Hematopoietic multipotent progenitor cell treated with erythropoietin and hydrocortisone succinate and interleukin-3 and kit ligand, for 4 days (in vitro differentiated cells): ENCODE measurements at regions not wholly inside any gene's neighbourhood (a gene's known extent, or its start where the extent isn't known, plus 50 kb on each side); places are given as distances from the start of the nearest gene placed in this dataset.

Experiments used
- DNase-seq: peaks from one replicate; pipeline ENCODE4 v3.0.0-alpha.2; 2015

DNA sequence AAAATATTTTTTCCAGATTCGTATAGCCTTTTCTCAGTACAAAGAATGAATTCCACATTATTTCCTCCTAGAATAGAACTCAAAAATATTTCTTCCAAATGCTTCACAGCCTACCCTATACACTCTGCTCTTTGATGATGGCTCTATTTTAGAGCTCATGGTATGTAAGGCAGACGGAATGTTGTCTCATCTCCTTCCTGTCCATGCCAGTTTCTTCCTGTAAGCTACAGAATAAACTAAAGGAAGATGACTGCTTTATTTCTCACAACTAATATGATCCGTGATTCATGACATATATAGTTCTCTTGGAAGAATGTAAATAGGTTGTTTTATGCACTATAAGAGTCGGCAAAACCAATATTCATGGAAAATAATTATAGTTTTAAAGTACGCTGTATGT lies 723.1 kb downstream of the CDH11 start:
- no peak for DNase-seq

DNA sequence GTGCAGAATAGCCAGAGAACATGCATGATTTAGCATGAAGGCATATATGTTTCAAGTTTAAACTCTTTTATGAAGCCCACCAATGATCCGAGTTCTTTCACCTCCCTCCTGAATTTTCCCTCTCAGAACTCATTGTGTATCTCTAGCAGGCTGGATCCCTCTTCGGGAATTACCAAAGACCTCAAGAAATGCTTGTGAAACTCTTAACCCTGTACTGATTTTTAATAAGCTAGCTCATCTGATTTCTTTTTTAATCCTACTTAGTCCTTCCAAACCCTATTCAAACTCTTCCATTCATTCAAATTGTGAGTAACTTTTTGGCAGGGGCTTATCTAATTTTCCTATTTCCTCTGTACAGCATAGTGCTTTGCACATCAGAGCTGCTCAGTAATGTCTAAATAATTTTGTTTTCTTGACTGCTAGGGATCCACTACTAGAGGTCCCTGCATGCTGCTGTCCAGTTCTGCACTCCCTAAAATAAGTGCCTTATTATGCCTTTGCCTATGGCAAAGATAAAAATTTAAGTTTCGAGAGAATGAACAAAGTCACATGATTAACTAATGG lies 723.8 kb downstream of the CDH11 start:
- DNase-seq = no peak

DNA sequence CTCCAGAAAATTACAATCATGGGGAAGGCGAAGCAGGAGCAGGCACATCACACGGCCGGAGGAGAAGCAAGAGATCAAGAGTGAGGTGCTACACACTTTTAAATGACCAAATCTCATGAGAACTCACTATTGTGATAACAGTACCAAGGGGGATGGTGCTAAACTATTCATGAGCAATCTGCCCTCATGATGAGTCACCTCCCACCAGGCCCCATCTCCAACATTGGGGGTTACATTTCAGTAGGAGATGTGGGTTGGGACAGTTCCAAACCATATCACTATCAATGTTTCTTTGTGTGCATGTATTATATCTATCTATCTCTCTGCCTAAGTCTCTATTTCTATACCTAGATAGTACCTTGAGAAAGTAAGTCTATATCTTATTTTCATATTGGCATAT lies 724.8 kb downstream of the CDH11 start:
- no peak for DNase-seq

DNA sequence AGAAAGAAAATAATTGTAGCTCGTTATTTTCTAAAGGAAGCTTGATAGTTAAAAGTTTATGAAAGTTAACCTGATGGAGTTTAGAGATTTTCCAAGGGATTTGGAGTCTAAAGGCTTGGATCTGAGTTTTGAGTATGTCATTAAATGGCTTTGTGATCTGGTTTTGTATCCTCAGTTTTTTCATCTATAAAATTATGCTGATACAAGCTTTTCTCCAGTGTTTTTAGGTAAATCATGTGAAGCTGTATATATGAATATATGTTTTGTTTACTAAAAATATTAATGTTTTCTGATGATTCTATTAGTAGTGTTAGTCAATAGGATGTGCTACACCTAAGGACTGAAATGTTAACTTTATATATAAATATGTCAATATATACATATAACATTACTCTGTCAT lies 727.8 kb downstream of the CDH11 start:
- DNase-seq = no peak

DNA sequence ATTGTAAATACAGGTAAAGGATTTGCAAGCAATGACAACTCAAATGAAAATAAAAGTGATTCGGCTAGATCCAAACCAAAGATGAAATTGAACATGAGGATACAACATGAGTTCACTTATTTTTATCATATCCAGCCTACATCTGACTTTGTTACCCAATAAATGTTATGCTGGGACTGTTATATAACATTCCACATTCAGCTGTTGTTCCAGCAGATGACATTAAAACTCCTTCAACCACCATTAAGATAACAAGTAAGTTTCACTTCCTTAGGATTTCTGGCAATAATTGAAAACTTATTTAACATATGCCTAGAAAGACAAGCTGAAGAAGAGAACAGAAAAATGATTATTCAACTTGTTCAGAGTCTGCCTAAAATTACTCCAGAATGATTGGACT lies 729.4 kb downstream of the CDH11 start:
- DNase-seq = no peak

DNA sequence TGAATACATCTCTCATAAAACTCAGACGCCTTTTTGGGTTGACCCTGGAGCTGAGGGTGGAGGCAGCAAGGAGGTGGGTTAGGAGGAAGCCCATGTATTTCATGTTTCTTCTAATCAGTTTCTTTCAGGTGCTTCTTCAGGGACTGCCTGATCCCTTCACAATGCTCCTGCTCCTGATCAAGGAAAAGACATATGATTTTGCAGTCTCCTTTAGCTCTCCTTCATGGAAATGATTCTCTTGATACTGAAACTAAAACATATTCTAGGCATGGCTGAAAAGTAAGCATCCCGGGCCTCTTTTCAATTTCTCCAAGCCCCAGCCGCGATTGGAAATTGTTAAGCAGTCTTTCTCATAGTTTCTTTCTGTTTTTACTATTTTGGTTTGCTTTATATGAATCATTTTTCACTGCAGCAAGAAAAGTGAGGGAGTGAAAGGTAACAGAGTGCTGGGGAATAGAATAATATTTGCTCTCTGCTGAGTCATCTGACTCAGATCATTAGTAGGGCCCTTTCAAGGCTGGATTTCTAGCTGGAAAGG lies 730.7 kb downstream of the CDH11 start:
- no peak for DNase-seq

DNA sequence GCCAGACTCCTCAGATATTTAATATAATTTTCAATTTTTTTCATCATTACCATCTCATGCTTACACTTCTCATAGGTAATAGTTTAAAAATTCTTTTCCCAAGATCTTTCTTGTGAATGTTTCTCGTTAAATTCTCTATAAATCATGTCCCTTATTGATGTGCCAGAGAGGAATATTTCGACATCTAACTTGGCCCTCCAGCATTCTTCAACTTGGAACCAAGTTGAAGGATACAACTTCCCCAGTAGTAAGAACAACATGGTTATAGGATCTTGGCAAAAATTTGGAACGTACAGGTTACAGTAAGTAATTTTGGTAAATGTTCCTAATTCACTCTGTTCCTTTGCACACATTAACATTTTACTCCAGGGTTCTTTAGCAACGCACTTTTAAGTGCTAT lies 731.8 kb downstream of the CDH11 start:
- no peak for DNase-seq

DNA sequence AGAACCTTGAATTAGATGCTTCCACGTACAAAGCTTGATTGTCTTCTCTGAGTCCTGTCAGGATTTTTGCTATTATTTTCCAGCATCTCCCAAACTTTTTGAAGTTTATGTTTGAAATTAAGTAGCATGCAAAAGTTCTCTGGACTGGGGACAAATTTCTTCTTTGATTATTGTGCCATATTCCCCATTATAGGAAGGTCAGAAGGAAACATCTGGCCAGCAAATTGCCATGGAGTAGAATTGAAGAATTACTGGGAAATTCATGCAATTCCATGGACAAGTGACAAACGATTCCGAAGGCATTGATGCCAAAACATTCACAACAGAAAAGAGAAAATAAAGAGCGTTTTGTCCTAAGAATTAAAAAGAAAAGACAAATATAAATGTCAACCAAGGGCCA lies 737.2 kb downstream of the CDH11 start:
- no peak for DNase-seq

DNA sequence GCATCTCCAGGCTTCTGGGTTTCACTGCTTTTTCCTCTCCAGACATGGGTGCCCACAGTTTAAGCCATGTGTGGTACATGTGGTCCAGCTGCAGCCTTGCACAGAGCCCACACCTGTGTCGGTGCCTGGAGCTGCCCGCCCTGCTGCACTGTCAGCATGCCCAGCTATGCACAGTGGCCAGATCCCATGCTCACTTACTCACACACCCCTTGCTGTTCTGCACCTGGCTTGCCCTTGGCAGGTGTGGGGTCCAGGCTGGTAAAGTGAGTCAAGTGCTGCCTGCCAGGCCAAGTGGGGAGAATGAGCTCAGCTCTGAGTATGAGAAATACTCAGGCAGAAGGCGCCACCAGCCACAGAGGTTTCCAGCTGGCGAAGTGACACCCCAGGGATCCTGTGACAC lies 739.9 kb downstream of the CDH11 start:
- DNase-seq = no peak

DNA sequence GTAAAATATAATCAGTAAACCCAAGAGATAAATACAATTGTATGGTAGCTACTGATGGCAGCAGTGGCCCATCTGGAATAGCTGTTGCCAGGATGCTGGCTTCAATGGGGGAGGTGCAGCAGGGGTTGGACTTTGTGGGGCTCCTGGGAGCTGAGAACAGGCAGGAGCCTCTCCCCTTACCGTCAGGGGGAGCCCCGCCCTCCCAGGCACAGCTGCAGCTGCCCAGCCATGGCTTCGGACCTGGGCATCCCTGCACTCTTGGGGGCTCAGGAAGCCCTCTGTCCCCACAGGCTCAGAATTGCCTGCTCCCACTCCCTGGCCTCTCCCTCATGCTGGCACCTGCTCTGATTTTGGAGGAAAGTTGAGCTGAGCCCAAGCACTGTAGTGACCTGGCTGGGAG lies 741.1 kb downstream of the CDH11 start:
- no peak for DNase-seq

DNA sequence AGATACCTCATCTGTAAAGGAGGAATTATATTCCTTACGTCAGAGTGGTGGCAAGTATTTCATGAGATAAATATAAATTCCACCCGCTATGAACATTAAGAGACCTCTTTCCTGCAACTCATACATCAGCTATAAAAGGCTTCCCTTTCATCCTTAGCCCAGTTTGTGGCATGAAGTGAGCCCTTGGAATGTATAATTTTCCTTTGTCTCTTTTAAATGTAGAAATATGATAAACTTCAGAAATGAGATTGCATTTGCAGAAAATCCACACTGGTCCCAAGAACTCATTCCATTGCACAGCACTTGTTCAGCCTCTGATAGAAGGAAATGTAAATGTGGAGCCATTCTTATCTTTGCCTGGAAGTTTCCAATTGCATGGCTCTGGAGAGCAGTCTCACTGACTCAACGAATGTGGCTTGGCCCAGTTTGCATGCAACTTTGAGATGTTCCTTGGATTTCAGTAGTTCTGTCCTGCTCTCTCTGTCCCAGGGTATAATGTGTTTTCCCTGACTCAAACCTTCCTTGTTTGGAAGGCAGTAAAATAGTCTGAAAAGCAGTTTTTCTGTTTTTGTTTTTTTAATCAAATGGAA lies 746.4 kb downstream of the CDH11 start:
- no peak for DNase-seq

DNA sequence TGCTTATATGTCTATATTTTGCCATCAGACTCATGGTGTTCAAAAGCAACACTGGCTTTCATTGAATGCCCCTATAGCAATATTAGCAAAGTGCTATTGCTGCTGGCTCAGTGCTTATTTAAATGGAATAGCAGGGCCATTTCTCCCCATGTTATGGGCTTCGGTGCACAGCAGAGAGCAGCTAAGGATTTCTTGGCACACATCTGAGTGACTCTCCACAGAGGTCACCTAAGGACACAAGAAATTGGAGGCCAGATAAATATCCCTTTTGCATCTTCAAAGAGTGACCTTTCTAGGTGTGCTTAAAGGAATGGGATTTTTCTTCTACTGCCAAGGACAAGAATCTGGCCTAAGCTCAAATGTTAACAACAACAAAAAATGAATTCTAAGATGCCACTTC lies 751.8 kb downstream of the CDH11 start:
- no peak for DNase-seq

DNA sequence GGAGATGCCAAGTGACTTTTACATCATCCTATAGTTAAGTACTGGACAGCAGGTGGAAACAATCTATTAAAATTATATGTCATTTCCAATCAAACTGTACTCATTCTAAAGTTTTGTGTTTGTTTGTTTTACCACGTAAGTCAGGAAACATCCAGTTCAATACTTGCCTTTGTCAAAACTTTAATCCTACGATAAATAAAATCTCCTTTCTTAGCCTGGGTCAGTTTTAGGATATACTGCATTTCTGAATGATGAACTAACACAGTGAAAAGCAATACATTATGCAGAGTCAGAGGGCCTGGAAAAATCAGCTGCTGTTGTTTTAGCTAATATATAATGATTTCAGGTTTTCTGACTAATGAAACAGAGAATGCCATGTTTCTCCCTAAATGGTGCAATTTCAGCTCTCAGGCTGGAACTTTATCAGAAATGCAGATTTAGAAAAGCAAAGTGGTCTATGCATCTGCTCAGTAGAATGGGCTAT lies 756.4 kb downstream of the CDH11 start:
- DNase-seq = no peak

DNA sequence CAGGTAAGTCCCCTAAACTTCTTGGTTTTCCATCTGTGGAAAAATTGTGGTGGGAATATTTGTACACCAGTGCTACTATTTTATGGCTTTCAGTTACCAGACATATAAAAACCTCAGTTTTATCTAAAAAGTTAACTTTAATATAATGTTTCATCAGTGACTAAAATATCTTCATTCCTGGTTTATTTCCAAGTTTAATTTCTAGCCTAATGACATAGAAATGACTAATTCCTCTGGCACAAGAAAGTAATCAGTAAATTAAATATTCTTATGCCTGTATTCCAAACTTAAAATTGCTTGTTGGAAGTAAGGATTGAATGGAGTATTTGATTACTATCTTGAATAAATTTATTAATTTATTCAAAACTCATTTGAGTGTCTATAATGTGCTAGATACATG lies 757.0 kb downstream of the CDH11 start:
- DNase-seq = no peak

DNA sequence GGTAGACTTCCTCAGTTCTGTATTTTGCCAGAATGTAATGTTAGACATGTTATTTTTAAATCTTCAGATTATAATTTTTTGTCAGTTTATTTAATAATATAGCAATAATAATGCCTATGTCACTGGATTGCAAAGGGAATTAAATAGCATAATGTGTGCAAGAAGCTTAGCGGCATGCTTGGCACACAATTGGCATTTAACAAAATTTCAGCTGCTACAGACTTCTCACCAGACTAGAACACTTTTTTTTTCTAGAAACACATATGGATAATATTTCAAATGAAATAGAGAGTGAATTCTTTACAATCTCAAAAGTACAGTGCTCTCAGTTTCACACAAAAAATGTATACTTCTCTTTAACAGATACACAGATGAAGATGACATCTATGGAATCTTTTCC lies 757.4 kb downstream of the CDH11 start:
- no peak for DNase-seq

DNA sequence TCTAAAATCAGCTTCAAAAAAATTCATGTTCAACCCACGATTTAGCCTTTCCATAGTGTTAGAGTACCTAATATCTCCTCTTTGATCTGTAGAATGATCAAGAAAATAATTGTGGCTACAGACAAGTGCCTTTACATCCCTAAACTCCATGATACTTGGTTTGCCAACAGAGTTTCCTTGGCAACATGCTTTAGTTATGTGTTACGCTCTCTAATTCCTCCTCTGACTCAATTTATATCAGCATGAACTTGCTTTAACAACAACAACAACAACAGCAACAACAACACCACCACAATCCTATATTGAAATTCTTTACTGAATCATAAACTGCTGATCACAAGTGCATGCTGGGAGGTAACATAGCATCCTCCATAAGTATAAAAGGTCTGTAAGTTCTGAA lies 757.8 kb downstream of the CDH11 start:
- no peak for DNase-seq

DNA sequence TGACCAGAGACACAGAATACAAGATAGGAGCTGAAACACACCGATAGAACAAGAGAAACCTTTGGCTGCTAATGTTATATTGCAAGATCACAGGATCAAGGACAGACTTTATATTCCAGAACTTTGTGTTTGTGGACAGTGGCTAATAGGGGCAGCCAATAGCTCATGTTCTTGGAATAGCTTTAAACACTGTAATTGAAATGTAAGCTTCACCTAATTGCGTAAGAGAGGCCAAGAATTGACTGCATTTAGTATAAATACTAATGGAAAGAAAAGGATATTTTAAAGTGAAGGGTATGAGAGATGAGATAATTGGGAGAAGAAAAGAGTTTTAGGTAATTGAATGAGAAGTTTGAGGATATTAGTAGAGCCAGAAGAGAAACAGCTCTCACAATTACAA lies 758.8 kb downstream of the CDH11 start:
- DNase-seq = no peak

DNA sequence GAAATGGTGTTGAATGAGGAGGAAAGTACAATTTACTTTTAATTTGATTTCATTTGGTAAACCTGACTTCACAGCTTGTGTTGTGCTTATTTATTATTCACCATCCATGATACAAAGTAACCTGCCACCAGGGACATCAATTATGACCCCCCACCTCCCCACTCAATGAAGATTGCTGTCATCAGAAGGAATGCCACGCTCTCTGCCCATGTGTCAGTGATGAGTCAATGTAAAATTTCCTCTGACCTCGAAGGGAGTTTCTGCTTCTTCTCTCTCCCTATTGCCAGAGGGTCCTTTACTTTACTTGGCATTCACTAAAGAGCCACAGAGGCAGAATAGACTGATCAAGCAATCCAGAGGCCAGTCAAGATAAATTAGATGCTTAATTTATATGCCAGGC lies 759.7 kb downstream of the CDH11 start:
- no peak for DNase-seq

DNA sequence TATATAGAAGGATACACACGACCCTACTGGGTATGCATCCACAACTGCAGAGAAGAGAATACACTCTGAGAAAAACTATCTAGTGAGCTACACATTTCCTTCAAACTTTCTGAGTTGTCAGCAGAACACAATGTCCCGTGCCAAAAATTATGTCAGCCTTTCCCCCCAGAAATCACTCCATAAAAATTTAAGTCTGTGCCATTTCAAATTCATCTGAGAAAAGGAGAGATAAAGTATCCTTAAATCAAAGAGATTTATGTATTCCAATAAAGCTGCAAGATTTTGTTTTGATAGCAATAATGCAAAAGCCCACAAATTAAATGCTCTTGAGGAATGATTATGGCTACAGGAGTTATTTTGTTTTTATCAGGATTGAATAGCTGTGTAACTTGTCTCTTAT lies 760.1 kb downstream of the CDH11 start:
- DNase-seq = no peak

DNA sequence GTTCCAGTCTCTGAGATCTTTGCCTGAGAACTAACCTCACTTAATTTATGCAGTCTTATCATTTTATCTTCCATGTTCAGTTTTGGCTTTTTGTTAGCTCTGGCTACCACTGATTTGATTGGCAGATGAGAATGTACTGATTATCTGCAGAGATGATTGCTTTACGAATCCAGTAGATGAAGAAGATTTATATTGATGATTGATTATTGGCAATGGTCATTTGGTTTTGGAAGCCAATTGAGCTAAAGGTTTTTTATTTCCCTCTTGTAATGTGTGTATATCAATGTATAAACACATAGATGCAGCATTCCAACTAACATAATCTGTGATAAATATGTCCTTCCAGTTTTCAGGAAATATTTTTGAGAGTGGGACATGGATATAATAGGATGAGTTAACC lies 763.6 kb downstream of the CDH11 start:
- DNase-seq = no peak

DNA sequence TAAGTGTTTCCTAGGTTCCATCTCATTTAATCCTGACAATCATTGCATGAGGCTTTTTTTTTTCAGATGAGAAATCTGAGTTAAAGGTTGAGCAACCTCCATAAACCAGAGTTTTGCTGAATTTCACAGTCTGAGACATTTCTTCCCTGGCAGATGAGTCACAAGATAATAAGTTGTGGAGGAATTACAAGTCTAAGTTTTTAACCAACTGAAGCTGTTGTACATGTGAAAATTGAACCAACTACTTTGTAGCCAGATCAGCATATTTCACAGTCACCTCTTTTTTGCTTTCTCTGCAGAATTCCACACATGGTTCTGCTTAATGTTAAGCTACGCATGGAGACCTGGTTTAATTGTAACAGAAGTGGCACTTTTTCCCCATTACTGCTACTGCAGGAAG lies 765.6 kb downstream of the CDH11 start:
- no peak for DNase-seq

DNA sequence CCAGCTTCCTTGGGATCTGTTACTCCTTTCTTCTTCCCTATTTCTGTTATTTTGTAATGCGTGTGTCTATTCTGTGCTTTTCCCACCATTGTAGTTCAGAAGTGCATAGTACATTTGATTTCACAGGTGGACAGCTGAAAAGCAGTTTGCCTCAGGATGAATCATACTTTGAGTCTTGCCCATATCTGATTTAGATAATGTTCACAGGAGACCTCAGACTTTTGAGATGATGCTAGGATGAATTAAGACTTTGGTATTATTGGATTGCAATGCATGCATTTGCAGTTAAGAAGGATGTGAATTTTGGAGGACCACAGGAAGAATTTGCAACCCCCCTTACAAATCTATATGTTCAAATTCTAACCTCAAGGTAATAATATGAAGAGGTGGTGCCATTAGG lies 769.6 kb downstream of the CDH11 start:
- DNase-seq = no peak

DNA sequence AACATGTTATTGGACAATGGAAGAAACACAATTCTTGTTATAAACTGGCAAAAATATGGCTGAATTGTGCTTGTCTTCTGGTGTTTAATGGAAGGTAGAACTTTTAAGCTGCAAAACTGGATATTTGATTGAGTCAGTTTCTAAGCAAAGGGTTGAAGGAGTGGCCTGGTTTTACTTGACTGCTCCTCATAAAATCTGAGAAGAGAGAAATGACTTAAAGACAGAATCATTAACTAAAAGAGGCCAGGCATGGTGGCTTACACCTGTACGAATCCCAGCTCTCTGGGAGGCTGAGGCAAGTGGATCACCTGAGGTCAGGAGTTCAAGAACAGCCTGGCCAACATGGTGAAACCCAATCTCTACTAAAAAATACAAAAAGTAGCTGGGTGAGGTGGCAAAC lies 770.7 kb downstream of the CDH11 start:
- DNase-seq = no peak

DNA sequence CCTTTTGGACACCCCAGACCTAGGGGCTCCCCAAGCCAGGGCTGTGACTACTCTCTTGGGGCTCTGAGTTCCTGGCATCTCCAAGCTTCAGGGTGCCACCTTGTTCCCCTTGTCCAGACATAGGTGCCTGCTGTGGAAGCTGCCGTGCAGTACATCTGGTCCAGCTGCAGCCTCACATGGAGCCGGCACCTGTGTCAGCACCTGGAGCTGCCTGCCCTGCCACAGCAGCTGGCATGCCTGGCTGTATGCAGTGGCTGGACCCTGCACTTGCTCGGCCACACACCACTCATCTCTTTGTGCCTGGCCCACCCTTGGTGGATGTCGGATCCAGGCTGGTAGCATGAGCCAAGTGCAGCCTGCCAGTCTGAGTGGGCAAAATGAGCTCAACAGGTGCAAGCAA lies 775.8 kb downstream of the CDH11 start:
- DNase-seq = no peak

DNA sequence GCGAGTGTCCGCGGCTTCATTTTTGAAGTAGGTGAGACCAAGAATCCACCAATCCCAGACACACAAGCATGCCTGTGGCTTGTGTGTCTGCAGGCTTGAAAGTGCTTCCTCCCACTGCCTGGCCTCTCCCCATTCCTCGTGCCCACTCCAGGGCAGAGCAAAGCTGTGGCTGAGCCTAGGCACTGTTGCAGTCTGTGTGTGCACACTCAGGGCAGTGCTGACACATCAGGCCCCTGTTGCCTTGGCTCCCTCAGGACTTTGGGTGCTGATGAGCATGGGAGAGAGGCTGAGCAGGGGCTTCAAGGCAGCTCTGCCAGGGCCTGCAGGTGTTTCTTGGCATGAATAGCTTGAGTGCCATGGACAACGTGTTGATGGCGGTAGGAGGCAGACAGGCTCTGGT lies 776.7 kb downstream of the CDH11 start:
- no peak for DNase-seq
